ENCODE measurements at regions not wholly inside any gene's neighbourhood (a gene's known extent, or its start where the extent isn't known, plus 50 kb on each side); places are given as distances from the start of the nearest gene placed in this dataset.

GRCh38 chr2:238627899-238628298, 201.2 kb downstream of the ASB1 start:
- no peak for TF ChIP-seq POLR2A (IDR thresholded peaks at IDR 0.05; ENCODE audit: low read length)
- TF ChIP-seq GATA1 (IDR thresholded peaks at IDR 0.05; ENCODE audit: low read depth, low read length) = no peak
